ENCODE measurements at regions not wholly inside any gene's neighbourhood (a gene's known extent, or its start where the extent isn't known, plus 50 kb on each side); places are given as distances from the start of the nearest gene placed in this dataset.

GRCh38 chr1:162964901-162965300 lies 103.9 kb upstream of the CCDC190 start:
- no peak for DNase-seq

GRCh38 chr1:162956922-162957321 lies 95.9 kb upstream of the CCDC190 start:
- peak; percentile 36 for DNase-seq

GRCh38 chr1:162954824-162955223 lies 93.8 kb upstream of the CCDC190 start:
- peak; percentile 38 for DNase-seq

GRCh38 chr1:162952956-162953355 lies 92.0 kb upstream of the CCDC190 start:
- DNase-seq: no peak

GRCh38 chr1:162951553-162952315 lies 90.8 kb upstream of the CCDC190 start:
- no peak for DNase-seq

- no peak for DNase-seq
Measured at GRCh38 chr1:162950187-162950586, 89.2 kb upstream of the CCDC190 start.

GRCh38 chr1:162946701-162947100 lies 85.7 kb upstream of the CCDC190 start:
- DNase-seq: no peak

- no peak for DNase-seq
Measured at GRCh38 chr1:162944974-162945674, 84.1 kb upstream of the CCDC190 start.

GRCh38 chr1:162943622-162944021 lies 82.6 kb upstream of the CCDC190 start:
- DNase-seq: peak; percentile 53

- DNase-seq: peak; percentile 40
Measured at GRCh38 chr1:162942916-162943559, 82.1 kb upstream of the CCDC190 start.

- no peak for DNase-seq
Measured at GRCh38 chr1:162941024-162941423, 80.0 kb upstream of the CCDC190 start.

- DNase-seq: no peak
Measured at GRCh38 chr1:162939035-162939434, 78.1 kb upstream of the CCDC190 start.

GRCh38 chr1:162937716-162938395 lies 76.9 kb upstream of the CCDC190 start:
- DNase-seq: no peak

- DNase-seq: no peak
Measured at GRCh38 chr1:162930976-162931560, 70.1 kb upstream of the CCDC190 start.

GRCh38 chr1:162930532-162930931 lies 69.6 kb upstream of the CCDC190 start:
- DNase-seq: no peak

GRCh38 chr1:162929177-162929576 lies 68.2 kb upstream of the CCDC190 start:
- DNase-seq: no peak

- DNase-seq: no peak
Measured at GRCh38 chr1:162928141-162928540, 67.2 kb upstream of the CCDC190 start.

GRCh38 chr1:162927421-162927820 lies 66.4 kb upstream of the CCDC190 start:
- DNase-seq: no peak

- no peak for DNase-seq
Measured at GRCh38 chr1:162926906-162927305, 65.9 kb upstream of the CCDC190 start.

- no peak for DNase-seq
Measured at GRCh38 chr1:162924179-162924578, 63.2 kb upstream of the CCDC190 start.

GRCh38 chr1:162922201-162922600 lies 61.2 kb upstream of the CCDC190 start:
- no peak for DNase-seq

- no peak for DNase-seq
Measured at GRCh38 chr1:162921311-162921710, 60.3 kb upstream of the CCDC190 start.

GRCh38 chr1:162919034-162919433 lies 58.1 kb upstream of the CCDC190 start:
- no peak for DNase-seq
